ENCODE measurements at regions not wholly inside any gene's neighbourhood (a gene's known extent, or its start where the extent isn't known, plus 50 kb on each side); places are given as distances from the start of the nearest gene placed in this dataset.

DNA sequence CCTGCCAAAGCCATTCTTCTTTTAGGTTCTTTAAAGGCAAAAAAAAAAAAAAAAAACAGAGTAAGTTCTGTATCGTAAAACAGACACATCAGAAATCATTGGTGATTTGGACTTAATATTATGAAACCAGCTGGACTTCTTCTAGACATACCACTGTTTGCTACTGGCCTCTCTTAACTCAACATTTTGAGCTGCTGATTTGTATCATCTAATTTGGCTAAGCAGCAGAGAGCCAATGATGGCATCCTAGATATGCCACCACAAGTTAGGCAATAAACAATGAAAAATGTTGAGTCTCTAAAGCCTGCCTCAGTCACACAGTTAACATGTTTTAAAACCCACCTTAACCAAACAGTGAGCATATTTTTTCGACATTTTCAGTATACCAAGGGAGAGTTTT, 1034.3 kb upstream of the NXPH2 start:
- DNase-seq = no peak

GRCh38 chr2:139813340-139813739, 1033.2 kb upstream of the NXPH2 start:
- no peak for DNase-seq

- DNase-seq = peak in 1 of 2 experiments; percentile 5
These were observed 1025.3 kb upstream of the NXPH2 start for GRCh38 chr2:139805441-139805840.

GRCh38 chr2:139798391-139798790, 1018.2 kb upstream of the NXPH2 start:
- DNase-seq = no peak

DNA sequence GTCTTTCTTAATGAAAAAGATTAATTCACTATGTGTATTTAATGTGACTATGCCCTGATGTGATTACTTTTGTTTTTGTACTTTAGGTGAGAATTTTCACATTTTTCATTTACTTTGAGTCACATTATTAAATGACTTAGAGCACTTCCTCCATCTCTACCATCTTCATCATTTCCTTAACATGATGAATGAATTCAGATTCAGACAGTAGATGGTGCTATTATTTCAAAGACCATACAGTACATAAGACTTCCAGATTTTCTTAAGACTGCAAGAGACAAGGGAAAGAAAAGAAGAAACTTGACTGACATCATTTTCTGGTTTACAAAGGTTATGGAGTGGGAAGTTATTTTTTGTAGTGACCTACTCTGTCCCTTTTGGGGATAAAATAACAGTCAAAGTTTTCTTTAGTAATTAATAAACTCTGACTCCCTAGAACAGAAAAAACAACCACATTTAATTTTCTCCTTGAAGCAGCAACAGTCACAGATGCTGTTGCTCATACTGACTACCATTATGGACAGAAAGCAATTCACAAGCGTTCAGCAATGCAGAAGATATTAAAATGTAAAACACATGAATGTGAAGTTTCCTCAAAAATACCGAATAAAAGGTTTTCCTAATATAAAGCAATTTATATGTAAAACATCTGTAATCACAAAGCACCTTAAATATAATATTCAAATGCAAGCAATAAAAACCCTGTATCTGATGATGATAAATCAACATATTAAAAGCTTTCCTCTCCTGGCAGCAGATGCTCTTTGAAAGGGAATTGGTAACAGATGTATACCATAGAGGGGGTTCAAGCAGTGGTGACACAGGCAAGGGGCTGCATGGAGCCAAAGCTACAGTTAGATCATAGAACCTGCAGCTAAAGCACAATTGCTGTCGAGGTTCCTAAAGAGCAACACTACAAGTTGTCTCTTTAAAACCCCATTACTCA, 1010.9 kb upstream of the NXPH2 start:
- DNase-seq = no peak

DNA sequence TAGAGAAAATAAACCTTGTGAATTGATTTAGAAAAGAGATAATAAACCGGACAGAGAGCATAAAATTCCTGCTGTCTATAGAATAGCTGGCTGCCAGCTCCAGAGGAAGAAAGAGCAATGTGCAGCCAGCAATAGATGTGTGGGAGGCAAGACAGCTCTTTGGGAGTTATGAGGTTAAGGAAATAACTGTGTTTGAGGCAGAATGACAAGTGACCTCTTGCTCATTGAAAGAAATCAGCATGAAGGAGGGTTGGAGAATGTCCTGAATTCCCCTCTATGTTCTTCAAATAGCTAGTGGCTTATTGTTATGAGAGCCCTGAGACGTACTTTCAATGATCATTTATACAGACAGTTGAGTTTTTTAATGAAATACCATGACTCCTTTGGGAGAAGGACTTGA, 1009.9 kb upstream of the NXPH2 start:
- no peak for DNase-seq

- DNase-seq = no peak
These were observed 998.5 kb upstream of the NXPH2 start for GRCh38 chr2:139778732-139779131.

DNA sequence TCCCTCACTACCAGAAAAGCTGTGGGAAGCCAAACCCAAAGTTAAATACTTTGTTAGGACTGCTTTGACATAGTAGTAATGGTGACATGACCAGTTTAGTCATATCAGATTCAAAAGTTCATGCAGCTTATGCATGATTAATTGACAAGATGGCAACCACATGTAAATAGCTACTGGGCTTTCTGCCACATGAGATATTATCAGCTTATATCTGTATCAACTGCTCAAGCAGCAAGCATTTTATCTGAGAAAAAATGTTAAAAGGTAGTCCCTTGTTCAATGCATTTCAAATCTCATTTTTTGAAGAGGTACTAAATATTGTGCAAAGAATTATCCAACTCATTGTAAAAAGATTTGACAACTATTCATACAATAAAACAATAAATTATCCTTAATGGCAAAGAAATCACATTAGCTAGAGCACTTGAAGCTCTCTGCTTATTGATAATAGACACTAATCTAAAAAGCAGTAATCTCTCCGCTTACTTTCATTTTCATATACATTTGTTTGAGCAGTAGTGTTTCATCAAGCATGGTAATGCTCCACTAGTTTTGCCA, 993.6 kb upstream of the NXPH2 start:
- no peak for DNase-seq

DNA sequence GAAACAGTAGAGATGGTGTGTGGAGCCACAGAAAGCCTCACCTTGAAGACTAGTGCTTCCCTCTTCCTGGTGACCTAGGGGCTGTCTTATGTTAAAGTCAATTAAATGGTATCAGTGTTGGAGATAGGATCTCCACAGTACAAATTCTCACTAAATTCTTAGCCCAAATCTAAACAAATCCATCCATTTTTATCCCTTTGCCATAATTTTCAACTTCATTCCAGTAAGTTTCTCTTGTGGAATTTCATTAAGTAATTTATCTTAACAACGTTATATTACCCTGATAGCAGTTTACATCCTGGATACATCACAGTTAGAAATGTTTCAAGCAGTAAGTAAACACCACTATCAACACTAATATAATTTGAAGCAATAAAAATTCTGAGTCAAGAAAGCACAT, 989.4 kb upstream of the NXPH2 start:
- no peak for DNase-seq

GRCh38 chr2:139763705-139764104, 983.5 kb upstream of the NXPH2 start:
- no peak for DNase-seq

DNA sequence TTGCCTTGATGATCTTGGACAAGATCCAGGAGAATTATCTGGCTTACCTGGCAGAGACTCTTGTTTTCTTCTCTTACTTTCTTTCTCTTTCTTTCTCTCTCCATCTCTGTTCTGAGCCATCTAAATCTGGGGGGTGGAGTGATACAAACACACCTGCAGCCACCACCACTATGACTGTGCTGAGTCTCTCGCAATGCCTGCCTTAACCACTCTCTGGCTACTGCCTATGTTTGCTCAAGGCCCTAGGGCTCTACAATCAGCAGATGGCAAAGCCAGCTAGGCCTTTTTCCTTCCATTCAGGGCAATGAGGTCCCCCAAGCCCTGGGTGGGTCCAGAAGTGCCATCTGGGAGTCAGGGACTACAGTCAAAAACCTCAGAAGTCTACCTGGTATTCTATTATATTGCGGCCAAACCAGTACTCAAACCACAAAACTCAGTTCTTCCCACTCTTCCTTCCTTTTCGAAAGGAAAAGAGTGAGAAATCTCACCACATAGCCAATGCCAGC, 978.9 kb upstream of the NXPH2 start:
- no peak for DNase-seq

DNA sequence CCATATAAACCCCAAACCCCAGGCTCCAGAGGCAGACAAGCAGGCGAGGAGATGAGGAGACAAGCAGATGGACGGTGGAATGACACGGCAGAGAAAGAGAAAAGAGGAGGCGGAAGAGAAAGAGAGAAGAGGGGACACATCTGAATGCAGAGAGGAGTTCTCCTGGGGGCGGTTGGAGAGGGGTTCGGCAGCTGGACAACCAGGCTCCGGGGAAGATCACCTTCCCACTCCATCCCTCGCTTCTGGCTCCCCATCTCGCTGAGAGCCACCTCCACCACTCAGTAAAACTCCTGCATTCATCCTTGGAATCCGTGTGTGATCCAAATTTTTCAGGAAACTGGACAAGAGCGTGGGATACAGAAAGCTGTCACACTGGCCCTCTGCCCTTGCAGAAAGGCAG, 966.7 kb upstream of the NXPH2 start:
- DNase-seq = no peak

DNA sequence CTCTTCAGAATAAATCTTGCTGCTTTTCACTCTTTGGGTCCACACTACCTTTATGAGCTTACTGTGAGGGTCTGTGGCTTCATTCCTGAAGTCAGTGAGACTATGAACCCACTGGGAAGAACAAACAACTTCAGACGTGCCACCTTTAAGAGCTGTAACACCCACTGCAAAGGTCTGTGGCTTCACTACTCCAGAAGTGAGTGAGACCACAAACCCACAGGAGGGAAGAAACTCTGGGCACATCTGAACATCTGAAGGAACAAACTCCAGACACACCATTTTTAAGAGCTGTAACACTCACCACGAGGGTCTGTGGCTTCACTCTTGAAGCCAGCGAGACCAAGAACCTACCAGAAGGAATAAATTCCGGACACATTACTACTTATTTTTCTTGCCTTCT, 964.1 kb upstream of the NXPH2 start:
- no peak for DNase-seq

DNA sequence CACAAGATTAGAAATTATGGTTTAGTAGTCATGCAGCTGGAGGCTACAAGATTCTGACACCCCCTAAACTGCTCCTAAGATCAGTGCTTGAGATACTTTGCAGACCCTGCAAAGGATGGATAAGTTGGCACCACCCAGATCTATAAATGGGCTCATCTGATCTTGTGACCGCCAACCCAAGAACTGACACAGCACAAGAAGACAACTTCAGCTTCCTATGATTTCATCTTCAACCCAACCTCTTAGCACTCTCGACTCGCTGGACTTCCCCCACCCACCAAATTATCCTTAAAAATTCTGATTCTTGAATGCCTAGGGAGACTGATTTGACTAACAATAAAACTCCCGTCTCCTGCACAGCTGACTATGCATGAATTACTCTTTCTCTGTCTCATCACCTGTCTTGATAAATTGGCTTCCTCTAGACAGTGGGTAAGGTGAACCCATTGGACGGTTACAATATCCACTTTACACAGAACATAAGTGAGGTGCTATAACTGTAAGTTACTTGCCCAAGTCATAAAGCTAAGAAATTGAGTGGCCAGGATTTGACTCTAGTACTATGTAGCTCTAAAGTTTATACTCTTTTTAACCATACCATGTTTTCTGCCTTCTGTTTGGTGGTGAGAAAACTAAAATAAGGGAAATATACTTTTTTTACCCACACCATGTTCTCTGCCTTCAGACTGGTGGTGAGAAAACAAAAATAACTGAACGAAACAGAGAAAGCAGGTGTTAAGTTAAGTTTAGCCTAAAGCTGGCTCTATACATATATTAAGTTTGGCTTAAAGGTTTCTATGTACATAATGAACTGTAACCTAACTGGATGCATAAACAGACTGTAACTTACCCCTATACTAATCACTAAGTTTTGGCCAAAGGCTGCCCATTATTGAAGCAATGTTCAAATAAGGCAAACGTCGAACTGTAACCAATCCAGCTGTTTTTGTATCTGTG, 962.3 kb upstream of the NXPH2 start:
- DNase-seq = no peak

- no peak for DNase-seq
These were observed 957.5 kb upstream of the NXPH2 start for GRCh38 chr2:139737659-139738058.

GRCh38 chr2:139730197-139730596, 950.0 kb upstream of the NXPH2 start:
- no peak for DNase-seq

DNA sequence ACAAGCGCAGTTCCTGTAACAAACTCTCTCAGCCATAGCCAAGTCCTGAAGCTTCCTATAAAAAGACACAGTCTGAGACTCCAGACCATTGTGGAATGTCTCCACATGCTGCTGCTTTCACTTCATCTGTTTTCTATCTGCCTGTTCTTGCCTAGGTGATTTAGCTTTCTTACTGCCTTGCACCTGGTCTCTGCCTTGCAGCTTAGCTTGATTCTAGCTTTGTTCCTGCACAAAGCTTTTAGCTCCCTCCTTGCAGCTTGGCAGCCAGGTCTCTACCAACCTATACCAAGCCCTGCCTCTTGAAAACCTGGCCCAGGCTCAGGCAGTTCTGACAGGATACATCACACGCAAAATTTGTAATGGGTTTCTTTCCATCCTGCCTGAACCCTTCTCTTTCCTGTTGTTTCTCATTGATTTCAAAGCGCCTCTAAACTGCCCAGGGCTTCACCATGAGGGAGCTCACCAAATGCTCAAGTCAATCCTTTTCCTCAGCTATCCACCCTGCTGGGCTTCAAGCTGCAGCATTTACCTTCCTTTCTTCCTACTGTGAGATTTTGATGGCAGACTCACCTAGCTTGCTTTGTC, 941.3 kb upstream of the NXPH2 start:
- DNase-seq = no peak

- DNase-seq = no peak
These were observed 939.9 kb upstream of the NXPH2 start for GRCh38 chr2:139720056-139720455.

DNA sequence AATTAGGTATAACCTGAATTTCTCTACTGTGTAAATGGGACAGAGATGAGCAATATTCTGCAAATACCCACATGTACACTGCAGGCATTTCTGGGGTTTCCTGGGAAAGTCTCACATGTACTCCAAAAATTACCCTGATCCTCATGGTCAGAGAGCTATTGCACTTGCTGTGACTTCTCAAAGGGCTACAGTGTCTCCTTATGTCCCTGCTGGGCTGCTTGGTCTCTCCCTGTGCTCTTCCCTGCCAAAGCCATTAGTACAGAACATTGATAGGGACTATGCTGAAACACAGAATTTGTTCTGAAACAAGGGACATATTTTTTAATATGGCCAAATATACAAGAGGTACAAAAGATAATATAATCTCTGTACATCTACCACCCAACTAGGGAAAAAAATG, 924.4 kb upstream of the NXPH2 start:
- no peak for DNase-seq

GRCh38 chr2:139694327-139694726, 914.1 kb upstream of the NXPH2 start:
- no peak for DNase-seq

- no peak for DNase-seq
These were observed 906.0 kb upstream of the NXPH2 start for GRCh38 chr2:139686205-139686604.

- DNase-seq = no peak
These were observed 905.1 kb upstream of the NXPH2 start for GRCh38 chr2:139685090-139685983.

All from SHP77 (cell line).